ENCODE measurements at regions not wholly inside any gene's neighbourhood (a gene's known extent, or its start where the extent isn't known, plus 50 kb on each side); places are given as distances from the start of the nearest gene placed in this dataset.

GRCh38 chr3:10637342-10637741 lies 132.0 kb upstream of the ATP2B2 start:
- Histone ChIP-seq H2AFZ (ENCODE audit: low read depth, low read length) (no peak overlapping the region), H3K4me2 (ENCODE audit: low read length) (no peak overlapping the region), H3K27ac (ENCODE audit: low read length) (no peak overlapping the region), H3K79me2 (ENCODE audit: low read length) (no peaks in the 10 kb centered on the region), H3K9me3 (ENCODE audit: insufficient read depth, low read length) (no peaks in the 10 kb centered on the region; the same call in 1 of the 2 replicates), H3K4me1 (ENCODE audit: low read length) (no peaks in the 10 kb centered on the region), H4K20me1 (ENCODE audit: insufficient read depth, low read length) (no peaks in the 10 kb centered on the region), H3K36me3 (replicated peaks; ENCODE audit: low read depth, low read length) (no peaks in the 10 kb centered on the region), H3K4me3 (ENCODE audit: low read length) (no peak overlapping the region), H3K9ac (ENCODE audit: low read length) (no peak overlapping the region), H3K27me3 (ENCODE audit: low read depth, low read length) (peaks cover 5% of the 10 kb centered on the region; the same call in 1 of the 2 replicates)
- TF ChIP-seq CTCF (IDR thresholded peaks at IDR 0.05; ENCODE audit: low read depth, low read length): no peak

GRCh38 chr3:10638466-10638865 lies 133.1 kb upstream of the ATP2B2 start:
- Histone ChIP-seq H3K4me1 (ENCODE audit: low read length) (no peaks in the 10 kb centered on the region), H3K4me2 (ENCODE audit: low read length) (no peak overlapping the region), H3K36me3 (replicated peaks; ENCODE audit: low read depth, low read length) (no peaks in the 10 kb centered on the region), H2AFZ (ENCODE audit: low read depth, low read length) (no peak overlapping the region), H3K9me3 (ENCODE audit: insufficient read depth, low read length) (no peaks in the 10 kb centered on the region; the same call in 1 of the 2 replicates), H3K27me3 (ENCODE audit: low read depth, low read length) (peaks cover 13% of the 10 kb centered on the region; the same call in 1 of the 2 replicates), H3K27ac (ENCODE audit: low read length) (no peak overlapping the region), H4K20me1 (ENCODE audit: insufficient read depth, low read length) (no peaks in the 10 kb centered on the region), H3K79me2 (ENCODE audit: low read length) (no peaks in the 10 kb centered on the region), H3K9ac (ENCODE audit: low read length) (no peak overlapping the region), H3K4me3 (ENCODE audit: low read length) (no peak overlapping the region)
- TF ChIP-seq EZH2phosphoT487 (IDR thresholded peaks at IDR 0.05; ENCODE audit: low read depth) (no peak), CTCF (IDR thresholded peaks at IDR 0.05; ENCODE audit: low read depth, low read length) (no peak)

- no peaks in the 10 kb centered on the region for H3K79me2 ChIP-seq (ENCODE audit: low read length)
- no peak overlapping the region for H3K9ac ChIP-seq (ENCODE audit: low read length)
- H3K4me3 ChIP-seq (ENCODE audit: low read length): no peak overlapping the region
- no peaks in the 10 kb centered on the region for H3K4me1 ChIP-seq (ENCODE audit: low read length)
- peaks cover 35% of the 10 kb centered on the region for H3K27me3 ChIP-seq (ENCODE audit: low read depth, low read length)
- H4K20me1 ChIP-seq (ENCODE audit: insufficient read depth, low read length): no peaks in the 10 kb centered on the region
- H3K4me2 ChIP-seq (ENCODE audit: low read length): no peak overlapping the region
- H2AFZ ChIP-seq (ENCODE audit: low read depth, low read length): no peak overlapping the region
- H3K36me3 ChIP-seq (replicated peaks; ENCODE audit: low read depth, low read length): no peaks in the 10 kb centered on the region
- TF ChIP-seq EZH2phosphoT487 (IDR thresholded peaks at IDR 0.05; ENCODE audit: low read depth) (no peak), CTCF (IDR thresholded peaks at IDR 0.05; ENCODE audit: low read depth, low read length) (no peak)
- H3K27ac ChIP-seq (ENCODE audit: low read length): no peak overlapping the region
- no peaks in the 10 kb centered on the region; the same call in 1 of the 2 replicates for H3K9me3 ChIP-seq (ENCODE audit: insufficient read depth, low read length)
Observed at GRCh38 chr3:10641760-10642159, 136.4 kb upstream of the ATP2B2 start.

- no peak overlapping the region for H3K4me2 ChIP-seq (ENCODE audit: low read length)
- no peaks in the 10 kb centered on the region for H3K4me1 ChIP-seq (ENCODE audit: low read length)
- H3K4me3 ChIP-seq (ENCODE audit: low read length): no peak overlapping the region
- H3K79me2 ChIP-seq (ENCODE audit: low read length): no peaks in the 10 kb centered on the region
- no peak overlapping the region for H2AFZ ChIP-seq (ENCODE audit: low read depth, low read length)
- no peak overlapping the region for H3K9ac ChIP-seq (ENCODE audit: low read length)
- no peak overlapping the region for H3K27ac ChIP-seq (ENCODE audit: low read length)
- no peaks in the 10 kb centered on the region for H3K36me3 ChIP-seq (replicated peaks; ENCODE audit: low read depth, low read length)
- peaks cover 33% of the 10 kb centered on the region for H3K27me3 ChIP-seq (ENCODE audit: low read depth, low read length)
- H4K20me1 ChIP-seq (ENCODE audit: insufficient read depth, low read length): no peaks in the 10 kb centered on the region
- TF ChIP-seq EZH2phosphoT487 (IDR thresholded peaks at IDR 0.05; ENCODE audit: low read depth) (no peak), CTCF (IDR thresholded peaks at IDR 0.05; ENCODE audit: low read depth, low read length) (no peak)
- no peaks in the 10 kb centered on the region for H3K9me3 ChIP-seq (ENCODE audit: insufficient read depth, low read length)
Observed at GRCh38 chr3:10644189-10644588, 138.8 kb upstream of the ATP2B2 start.

Measured in OCI-LY3 (cell line).